ENCODE measurements at regions not wholly inside any gene's neighbourhood (a gene's known extent, or its start where the extent isn't known, plus 50 kb on each side); places are given as distances from the start of the nearest gene placed in this dataset.

DNA sequence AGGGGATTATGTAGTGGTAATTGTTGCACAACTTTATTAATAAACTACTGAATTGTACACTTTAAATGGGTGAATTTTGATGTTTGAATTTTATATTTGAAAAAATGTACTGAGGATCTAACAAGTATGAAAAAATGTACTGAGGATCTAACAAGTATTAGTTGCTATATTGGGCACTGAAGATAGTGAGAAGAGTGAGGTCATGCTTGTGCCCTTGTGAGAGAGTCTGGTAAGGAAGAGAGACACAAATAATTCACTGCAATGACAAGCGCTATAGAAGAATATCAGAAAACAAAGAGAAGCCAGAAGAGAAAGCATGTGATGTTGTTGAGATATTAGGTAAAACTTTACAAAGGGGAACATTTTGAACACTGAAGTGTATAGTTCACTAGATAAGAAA is 137.6 kb downstream of the DTWD1 start:
- no peak overlapping the region for H2AFZ ChIP-seq
- no peaks in the 10 kb centered on the region for H3K4me1 ChIP-seq
- TF ChIP-seq, protein P1, sequence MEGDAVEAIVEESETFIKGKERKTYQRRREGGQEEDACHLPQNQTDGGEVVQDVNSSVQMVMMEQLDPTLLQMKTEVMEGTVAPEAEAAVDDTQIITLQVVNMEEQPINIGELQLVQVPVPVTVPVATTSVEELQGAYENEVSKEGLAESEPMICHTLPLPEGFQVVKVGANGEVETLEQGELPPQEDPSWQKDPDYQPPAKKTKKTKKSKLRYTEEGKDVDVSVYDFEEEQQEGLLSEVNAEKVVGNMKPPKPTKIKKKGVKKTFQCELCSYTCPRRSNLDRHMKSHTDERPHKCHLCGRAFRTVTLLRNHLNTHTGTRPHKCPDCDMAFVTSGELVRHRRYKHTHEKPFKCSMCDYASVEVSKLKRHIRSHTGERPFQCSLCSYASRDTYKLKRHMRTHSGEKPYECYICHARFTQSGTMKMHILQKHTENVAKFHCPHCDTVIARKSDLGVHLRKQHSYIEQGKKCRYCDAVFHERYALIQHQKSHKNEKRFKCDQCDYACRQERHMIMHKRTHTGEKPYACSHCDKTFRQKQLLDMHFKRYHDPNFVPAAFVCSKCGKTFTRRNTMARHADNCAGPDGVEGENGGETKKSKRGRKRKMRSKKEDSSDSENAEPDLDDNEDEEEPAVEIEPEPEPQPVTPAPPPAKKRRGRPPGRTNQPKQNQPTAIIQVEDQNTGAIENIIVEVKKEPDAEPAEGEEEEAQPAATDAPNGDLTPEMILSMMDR (IDR thresholded peaks at IDR 0.05): no peak
- H3K4me3 ChIP-seq (ENCODE audit: low read depth, low read length): no peak overlapping the region
- H3K27me3 ChIP-seq (ENCODE audit: control insufficient read depth, insufficient read depth, low read length): no peaks in the 10 kb centered on the region
- no peaks in the 10 kb centered on the region for H3K79me2 ChIP-seq
- no peaks in the 10 kb centered on the region for H3K36me3 ChIP-seq (ENCODE audit: control insufficient read depth, insufficient read depth, low read length)
- H3K4me2 ChIP-seq (ENCODE audit: low read length): no peak overlapping the region
- no peak overlapping the region for H3K9ac ChIP-seq
- H3K9me3 ChIP-seq (ENCODE audit: control insufficient read depth, low read length): no peaks in the 10 kb centered on the region
- no peak overlapping the region for H3K27ac ChIP-seq

- no peaks in the 10 kb centered on the region for H3K4me1 ChIP-seq
- H3K9ac ChIP-seq: no peak overlapping the region
- H3K4me2 ChIP-seq (ENCODE audit: low read length): no peak overlapping the region
- H3K27me3 ChIP-seq (ENCODE audit: control insufficient read depth, insufficient read depth, low read length): no peaks in the 10 kb centered on the region
- H2AFZ ChIP-seq: no peak overlapping the region
- no peak overlapping the region for H3K4me3 ChIP-seq (ENCODE audit: low read depth, low read length)
- no peak overlapping the region for H3K27ac ChIP-seq
- no peaks in the 10 kb centered on the region for H3K79me2 ChIP-seq
- TF ChIP-seq, protein P1 (IDR thresholded peaks at IDR 0.05): no peak
- no peaks in the 10 kb centered on the region for H3K36me3 ChIP-seq (ENCODE audit: control insufficient read depth, insufficient read depth, low read length)
- no peaks in the 10 kb centered on the region for H3K9me3 ChIP-seq (ENCODE audit: control insufficient read depth, low read length)
These were observed 138.0 kb downstream of the DTWD1 start for GRCh38 chr15:49758856-49759255.

- Histone ChIP-seq H3K9ac (no peak overlapping the region), H3K36me3 (ENCODE audit: control insufficient read depth, insufficient read depth, low read length) (no peaks in the 10 kb centered on the region), H3K27me3 (ENCODE audit: control insufficient read depth, insufficient read depth, low read length) (no peaks in the 10 kb centered on the region), H3K4me1 (no peaks in the 10 kb centered on the region), H3K79me2 (no peaks in the 10 kb centered on the region), H3K27ac (no peak overlapping the region), H2AFZ (no peak overlapping the region), H3K4me3 (ENCODE audit: low read depth, low read length) (no peak overlapping the region), H3K4me2 (ENCODE audit: low read length) (no peak overlapping the region), H3K9me3 (ENCODE audit: control insufficient read depth, low read length) (no peaks in the 10 kb centered on the region)
- TF ChIP-seq, protein P1 (IDR thresholded peaks at IDR 0.05): no peak
These were observed 139.9 kb downstream of the DTWD1 start for GRCh38 chr15:49760749-49761148.

- TF ChIP-seq, protein P1 (IDR thresholded peaks at IDR 0.05): no peak
- H3K27me3 ChIP-seq (ENCODE audit: control insufficient read depth, insufficient read depth, low read length): no peaks in the 10 kb centered on the region
- H3K27ac ChIP-seq: no peak overlapping the region
- H3K4me3 ChIP-seq (ENCODE audit: low read depth, low read length): no peak overlapping the region
- no peaks in the 10 kb centered on the region for H3K79me2 ChIP-seq
- H3K4me1 ChIP-seq: no peaks in the 10 kb centered on the region
- no peaks in the 10 kb centered on the region for H3K36me3 ChIP-seq (ENCODE audit: control insufficient read depth, insufficient read depth, low read length)
- no peak overlapping the region for H3K9ac ChIP-seq
- H3K4me2 ChIP-seq (ENCODE audit: low read length): no peak overlapping the region
- H2AFZ ChIP-seq: no peak overlapping the region
- no peaks in the 10 kb centered on the region for H3K9me3 ChIP-seq (ENCODE audit: control insufficient read depth, low read length)
These were observed 148.4 kb downstream of the DTWD1 start for GRCh38 chr15:49769225-49769624.

GRCh38 chr15:49789436-49789835 is 168.6 kb downstream of the DTWD1 start:
- no peaks in the 10 kb centered on the region for H3K9me3 ChIP-seq (ENCODE audit: control insufficient read depth, low read length)
- no peak overlapping the region for H2AFZ ChIP-seq
- no peak overlapping the region for H3K27ac ChIP-seq
- H3K27me3 ChIP-seq (ENCODE audit: control insufficient read depth, insufficient read depth, low read length): no peaks in the 10 kb centered on the region
- no peaks in the 10 kb centered on the region for H3K79me2 ChIP-seq
- H3K9ac ChIP-seq: no peak overlapping the region
- H3K4me1 ChIP-seq: no peaks in the 10 kb centered on the region
- TF ChIP-seq, protein P1 (IDR thresholded peaks at IDR 0.05): no peak
- H3K4me2 ChIP-seq (ENCODE audit: low read length): no peak overlapping the region
- no peak overlapping the region for H3K4me3 ChIP-seq (ENCODE audit: low read depth, low read length)
- H3K36me3 ChIP-seq (ENCODE audit: control insufficient read depth, insufficient read depth, low read length): no peaks in the 10 kb centered on the region
